CD4-positive, alpha-beta T cell treated with Interleukin-15 for 4 hours (primary cell): ENCODE measurements at regions not wholly inside any gene's neighbourhood (a gene's known extent, or its start where the extent isn't known, plus 50 kb on each side); places are given as distances from the start of the nearest gene placed in this dataset.

ENCODE experiments used
- DNase-seq: peaks from one replicate; pipeline ENCODE4 v3.0.0-alpha.2; 2020; ENCODE audit warnings: low spot score

GRCh38 chr1:82762829-82763532, 962.2 kb downstream of the ADGRL2 start:
- DNase-seq: no peak

- no peak for DNase-seq
These were observed 958.3 kb downstream of the ADGRL2 start for GRCh38 chr1:82759035-82759434.

GRCh38 chr1:82755671-82756070, 954.9 kb downstream of the ADGRL2 start:
- DNase-seq: no peak

GRCh38 chr1:82755191-82755590, 954.5 kb downstream of the ADGRL2 start:
- DNase-seq: no peak

- DNase-seq: no peak
These were observed 951.3 kb downstream of the ADGRL2 start for GRCh38 chr1:82752046-82752445.

GRCh38 chr1:82733645-82734044, 932.9 kb downstream of the ADGRL2 start:
- DNase-seq: no peak

DNA sequence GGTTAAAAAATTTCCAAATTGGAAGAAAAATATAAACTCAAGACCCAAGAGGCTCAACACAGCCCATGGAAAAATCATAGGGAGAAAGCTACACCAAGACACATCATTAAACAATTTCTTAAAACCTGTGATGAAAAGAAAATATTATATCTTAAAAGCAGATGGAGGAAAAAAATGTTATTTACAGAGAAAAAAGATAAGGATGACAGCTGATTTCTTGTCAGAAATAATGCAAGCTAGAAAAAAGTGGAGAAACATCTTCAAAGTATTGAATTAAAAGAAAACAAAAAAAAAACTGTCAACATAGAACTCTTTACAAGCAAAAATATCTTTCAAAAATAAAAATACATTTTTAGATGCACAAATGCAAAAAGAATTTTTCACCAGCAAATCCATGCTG, 930.5 kb downstream of the ADGRL2 start:
- DNase-seq: no peak

GRCh38 chr1:82728206-82728605, 927.5 kb downstream of the ADGRL2 start:
- no peak for DNase-seq

- DNase-seq: no peak
These were observed 923.5 kb downstream of the ADGRL2 start for GRCh38 chr1:82724246-82724645.

DNA sequence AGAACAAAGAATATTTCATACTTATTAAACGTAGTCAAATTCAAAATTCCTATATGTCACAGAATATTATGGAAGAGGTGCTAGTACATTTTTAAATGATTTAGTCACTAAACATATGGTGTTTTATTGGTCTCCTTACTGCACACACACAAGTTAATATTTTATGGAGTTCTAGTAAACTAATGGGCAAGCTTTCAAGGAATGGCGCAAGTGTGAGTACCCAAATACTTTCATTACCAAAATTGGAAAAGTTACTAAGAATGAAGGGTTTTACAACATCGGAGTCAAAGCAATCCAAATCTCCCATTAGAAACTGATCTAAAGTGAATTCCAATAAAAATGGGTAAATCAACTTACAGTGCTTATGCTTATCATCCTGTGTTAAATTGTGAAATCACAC, 921.9 kb downstream of the ADGRL2 start:
- DNase-seq: no peak

DNA sequence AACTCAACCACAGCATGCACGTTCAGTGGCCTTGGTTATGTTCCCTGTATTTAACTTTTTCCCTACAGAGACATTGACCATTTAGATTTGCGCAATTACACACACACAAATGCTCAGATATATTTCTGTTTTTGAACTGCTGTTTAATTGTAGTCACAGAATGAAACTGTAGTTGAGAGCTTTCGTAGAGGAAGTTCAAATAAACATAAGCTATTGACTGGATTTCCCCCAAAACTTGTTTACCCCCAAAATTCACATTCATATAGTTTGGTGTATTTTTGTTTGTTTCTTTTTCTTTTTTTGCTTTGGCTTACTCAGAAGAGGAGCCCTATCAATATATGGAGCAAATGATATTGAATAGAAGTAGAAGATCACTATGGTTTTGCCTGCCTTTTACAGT, 921.0 kb downstream of the ADGRL2 start:
- DNase-seq: no peak

- no peak for DNase-seq
These were observed 918.1 kb downstream of the ADGRL2 start for GRCh38 chr1:82718719-82719419.

DNA sequence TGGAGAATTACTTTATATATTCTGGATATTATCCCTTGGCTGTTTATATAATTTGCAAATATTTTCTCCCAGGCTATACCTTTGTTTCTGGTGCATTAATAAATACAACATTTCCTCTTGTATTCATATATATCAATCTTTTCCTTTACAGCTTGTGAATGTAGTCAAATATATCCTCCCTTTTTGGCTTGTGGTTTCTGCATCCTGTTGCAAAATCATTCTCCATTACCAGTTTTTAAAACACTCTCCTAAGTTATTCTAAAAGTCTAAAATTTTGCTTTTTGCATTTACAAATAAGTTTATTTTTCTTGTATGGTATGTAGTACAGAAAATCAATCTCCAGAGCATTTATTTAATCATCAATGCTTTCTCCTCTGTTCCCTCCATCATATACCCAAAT, 909.4 kb downstream of the ADGRL2 start:
- DNase-seq: no peak

DNA sequence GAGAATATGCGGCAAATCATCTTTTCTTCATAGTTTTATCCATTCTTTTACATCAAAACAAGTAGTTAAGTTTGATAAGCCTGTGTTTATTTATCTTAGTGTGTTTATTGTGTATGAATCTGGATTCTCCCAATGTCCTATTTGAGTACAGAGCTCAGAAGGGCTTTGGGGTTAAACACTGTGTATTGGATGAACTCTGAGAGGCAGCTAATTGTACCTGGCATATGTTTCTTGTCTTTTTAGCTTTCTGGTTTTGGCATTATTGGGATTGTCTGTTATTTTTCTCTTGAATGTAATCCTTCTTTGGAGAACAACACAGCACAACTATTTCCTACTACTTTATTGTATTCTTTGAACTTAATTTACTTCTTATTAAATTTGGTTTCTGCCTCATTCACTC, 906.9 kb downstream of the ADGRL2 start:
- DNase-seq: no peak

GRCh38 chr1:82706741-82707140, 906.0 kb downstream of the ADGRL2 start:
- no peak for DNase-seq

GRCh38 chr1:82704966-82705365, 904.2 kb downstream of the ADGRL2 start:
- DNase-seq: no peak

- DNase-seq: no peak
These were observed 903.7 kb downstream of the ADGRL2 start for GRCh38 chr1:82704393-82704792.

GRCh38 chr1:82703951-82704350, 903.2 kb downstream of the ADGRL2 start:
- DNase-seq: no peak

- no peak for DNase-seq
These were observed 899.7 kb downstream of the ADGRL2 start for GRCh38 chr1:82700476-82700875.

DNA sequence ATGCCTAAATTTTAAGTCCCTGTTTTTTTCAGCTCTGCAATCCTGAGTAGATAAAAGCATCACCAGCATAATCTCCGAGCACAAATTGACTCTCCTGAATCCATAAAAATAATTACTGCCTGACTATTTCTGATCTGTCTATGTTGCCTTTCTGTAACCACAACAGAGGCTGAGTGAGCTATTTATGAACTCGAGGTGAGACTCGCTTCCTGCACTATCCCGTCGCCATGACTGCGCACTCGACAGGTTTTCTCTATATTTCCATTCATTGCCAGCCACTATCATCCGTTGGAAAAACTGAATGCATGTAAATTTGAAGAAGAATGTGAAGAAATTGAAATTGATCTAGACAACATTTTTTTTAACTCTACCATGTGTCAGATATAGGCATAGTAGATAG, 897.2 kb downstream of the ADGRL2 start:
- DNase-seq: no peak

GRCh38 chr1:82695443-82695842, 894.7 kb downstream of the ADGRL2 start:
- no peak for DNase-seq

DNA sequence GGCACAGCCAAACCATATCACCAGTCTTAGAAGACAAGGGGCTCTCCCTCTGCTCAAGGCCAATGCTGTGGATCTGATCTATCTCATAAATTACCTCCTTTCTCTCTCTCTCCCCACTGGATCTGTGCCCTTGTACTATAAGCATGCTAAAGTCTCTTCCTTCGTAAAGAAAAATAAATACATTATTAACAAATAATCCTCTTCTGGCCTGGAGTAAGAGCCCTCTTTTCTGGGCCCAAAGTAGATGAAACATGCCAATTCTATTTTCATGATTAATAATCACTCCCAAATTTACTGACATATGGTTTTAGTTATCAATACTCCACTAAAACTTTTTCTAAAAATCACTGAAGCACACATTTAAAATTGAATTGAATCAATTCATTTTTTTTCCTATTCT, 889.7 kb downstream of the ADGRL2 start:
- no peak for DNase-seq

DNA sequence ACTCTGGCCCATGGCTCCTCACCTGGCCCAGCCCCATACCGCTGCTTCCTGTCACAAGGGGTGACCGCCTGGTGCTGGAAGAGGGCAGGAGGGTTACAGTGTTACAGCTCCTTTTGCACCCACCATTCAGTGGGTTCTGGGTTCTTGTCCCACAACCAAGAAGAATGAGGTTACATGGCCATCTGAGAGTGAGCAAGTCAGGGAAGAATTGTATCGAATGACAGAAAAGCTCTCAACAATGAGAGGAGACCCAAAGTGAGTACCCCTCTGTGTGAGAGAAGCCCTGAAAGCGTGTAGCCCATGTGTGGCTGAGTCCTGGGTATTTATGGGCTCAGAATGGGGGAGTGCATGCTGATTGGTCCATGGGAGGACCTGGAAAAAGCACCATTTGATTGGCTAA, 888.5 kb downstream of the ADGRL2 start:
- no peak for DNase-seq

- DNase-seq: no peak
These were observed 886.0 kb downstream of the ADGRL2 start for GRCh38 chr1:82686774-82687173.
